GM12878 (cell line): ENCODE measurements at regions not wholly inside any gene's neighbourhood (a gene's known extent, or its start where the extent isn't known, plus 50 kb on each side); places are given as distances from the start of the nearest gene placed in this dataset.

Experiments
- ATAC-seq: fragments of 200-7000 bp; cut with Tn5 transposase; 3 replicates; pipeline ENCODE4 v1.9.1; 2020; ENCODE audit warnings: mild to moderate bottlenecking, moderate library complexity
- BruUV-seq: library from RNA; stranded (reverse); fragments of 400-500 nt; replicated peaks from 2 replicates; lab custom pipeline; 2021; lab: Mats Ljungman, UMichigan
- CTCF ChIA-PET: fragments of 300-600 bp; sonication (Branson Sonifier 250); formaldehyde crosslinking; extraction: SDS; loops from one replicate; lab custom pipeline; 2021; ENCODE audit warnings: inconsistent platforms; lab: Yijun Ruan, JAX
- POLR2A ChIA-PET: fragments of 350-600 bp; formaldehyde crosslinking; extraction: SDS; loops from one replicate; lab custom pipeline; 2021; ENCODE audit warnings: inconsistent platforms; lab: Charles Lee
- RAD21 ChIA-PET: fragments of 300-600 bp; sonication (Branson Sonifier 250); formaldehyde crosslinking; loops from one replicate; lab custom pipeline; 2023; ENCODE audit warnings: antibody characterized with exemption; ENCODE audit not compliant: unreplicated experiment; lab: Charles Lee
- SMC1A ChIA-PET: fragments of 300-600 bp; sonication (Branson Sonifier 250); formaldehyde crosslinking; loops from one replicate; lab custom pipeline; 2023; ENCODE audit not compliant: unreplicated experiment, uncharacterized antibody; lab: Charles Lee
- DNase-seq: peaks from one replicate; pipeline ENCODE4 v3.0.0-alpha.2; 2011; ENCODE audit warnings: low read depth, low spot score
- FAIRE-seq: peaks from 3 replicates; lab custom pipeline; 2011; peaks lifted over from hg19 to GRCh38; lab: Jason Lieb, UNC
- H2AFZ ChIP-seq: 2 replicates; pipeline ENCODE4 v1.6.0; 2011; ENCODE audit warnings: low read depth, low read length, control low read depth; ENCODE audit not compliant: control insufficient read depth
- H3K27ac ChIP-seq: 2 replicates; pipeline ENCODE4 v1.5.1; 2011; ENCODE audit warnings: control low read depth; ENCODE audit not compliant: control insufficient read depth, insufficient read depth
- H3K27me3 ChIP-seq, 2 experiments: replicated peaks in 1 of 2; 2 replicates each; pipeline versions ENCODE4 v1.6.0 to v1.6.1; 2011; ENCODE audit warnings: low read length in 1 of 2; ENCODE audit not compliant: control insufficient read depth in 2 of 2, insufficient read depth in 2 of 2
- H3K36me3 ChIP-seq, 2 experiments: 2 replicates each; pipeline ENCODE4 v1.5.1; 2011; ENCODE audit warnings: low read length in 1 of 2; ENCODE audit not compliant: control insufficient read depth in 2 of 2, insufficient read depth in 2 of 2
- H3K4me1 ChIP-seq: 2 replicates; pipeline ENCODE4 v1.6.1; 2011; ENCODE audit warnings: mild to moderate bottlenecking, low read length, moderate library complexity, mixed read lengths; ENCODE audit not compliant: control insufficient read depth, insufficient read depth
- H3K4me2 ChIP-seq: 2 replicates; pipeline ENCODE4 v1.6.0; 2011; ENCODE audit warnings: control low read depth; ENCODE audit not compliant: control insufficient read depth, insufficient read depth
- H3K4me3 ChIP-seq: fragments of 200-600 bp; sonication (generic); 2 replicates; pipeline ENCODE4 v1.5.1; 2016
- H3K79me2 ChIP-seq: 2 replicates; pipeline ENCODE4 v1.6.0; 2011; ENCODE audit warnings: low read length; ENCODE audit not compliant: control insufficient read depth, insufficient read depth
- H3K9ac ChIP-seq: 2 replicates; pipeline ENCODE4 v1.8.0; 2011; ENCODE audit warnings: low read length, control low read depth, mixed read lengths; ENCODE audit not compliant: control insufficient read depth, insufficient read depth
- H3K9me3 ChIP-seq: replicated peaks from 3 replicates; pipeline ENCODE4 v1.5.1; 2011; ENCODE audit warnings: mild to moderate bottlenecking, low read length; ENCODE audit not compliant: control insufficient read depth, insufficient read depth
- H4K20me1 ChIP-seq: 2 replicates; pipeline ENCODE4 v1.6.0; 2011; ENCODE audit not compliant: control insufficient read depth, insufficient read depth
- ATF2 ChIP-seq: IDR thresholded peaks from 2 replicates; pipeline ENCODE4 v1.6.1; 2012; ENCODE audit warnings: low read length, inconsistent platforms
- E2F4 ChIP-seq: IDR thresholded peaks from 2 replicates; pipeline ENCODE4 v1.6.1; 2012; ENCODE audit warnings: low read depth, low read length, improper control_type of control experiment
- KAT2A ChIP-seq: conservative IDR thresholded peaks from 2 replicates; pipeline ENCODE4 v1.6.1; 2011; ENCODE audit warnings: low read depth, low read length; ENCODE audit not compliant: control insufficient read depth
- LARP7 ChIP-seq: fragments of 450-650 bp; IDR thresholded peaks from 2 replicates; pipeline ENCODE4 v1.6.1; 2017; ENCODE audit warnings: mild to moderate bottlenecking
- MYB ChIP-seq: fragments of 150-350 bp; IDR thresholded peaks from 2 replicates; pipeline ENCODE4 v1.6.1; 2014; ENCODE audit warnings: mild to moderate bottlenecking, low read depth, low read length, borderline replicate concordance
- NFYA ChIP-seq: IDR thresholded peaks from 2 replicates; pipeline ENCODE4 v1.6.1; 2011; ENCODE audit warnings: low read depth, mild to moderate bottlenecking, low read length, improper control_type of control experiment, borderline replicate concordance
- RCOR1 ChIP-seq: conservative IDR thresholded peaks from 2 replicates; pipeline ENCODE4 v1.6.1; 2012; ENCODE audit warnings: low read depth, low read length, improper control_type of control experiment
- SIN3A ChIP-seq: IDR thresholded peaks from 2 replicates; pipeline ENCODE4 v1.6.1; 2012; ENCODE audit warnings: low read depth, low read length, improper control_type of control experiment
- SP1 ChIP-seq: IDR thresholded peaks from one replicate; pipeline ENCODE4 v1.6.1; 2011; ENCODE audit warnings: low read depth, low read length
- TCF12 ChIP-seq: IDR thresholded peaks from 2 replicates; pipeline ENCODE4 v1.6.1; 2011; ENCODE audit warnings: low read depth, mild to moderate bottlenecking, low read length
- TCF7 ChIP-seq: IDR thresholded peaks from 2 replicates; pipeline ENCODE4 v1.6.1; 2014; ENCODE audit warnings: antibody characterized with exemption, borderline replicate concordance
- ZNF217 ChIP-seq: fragments of 450-650 bp; IDR thresholded peaks from 2 replicates; pipeline ENCODE4 v1.6.1; 2017; ENCODE audit warnings: antibody characterized with exemption, mild to moderate bottlenecking
- WGBS: methylation state at CpG from one replicate; pipeline ENCODE4 v1.1.6; 2016; ENCODE audit warnings: low lambda C conversion rate; ENCODE audit not compliant: insufficient replicate concordance, insufficient coverage; ENCODE audit errors: missing lambda C conversion rate; 5-methylcytosine and 5-hydroxymethylcytosine counted together
- in situ Hi-C: fragments of 300-500 bp; cut with MboI; formaldehyde crosslinking; loops from 9 replicates; pipeline ENCODE4 v1.14.3; 2018; ENCODE audit warnings: mixed read lengths
- intact Hi-C: fragments of 100-400 bp; cut with micrococcal nuclease; formaldehyde crosslinking; loops from one replicate; pipeline ENCODE4 v1.14.2; 2022; ENCODE audit not compliant: unreplicated experiment

DNA sequence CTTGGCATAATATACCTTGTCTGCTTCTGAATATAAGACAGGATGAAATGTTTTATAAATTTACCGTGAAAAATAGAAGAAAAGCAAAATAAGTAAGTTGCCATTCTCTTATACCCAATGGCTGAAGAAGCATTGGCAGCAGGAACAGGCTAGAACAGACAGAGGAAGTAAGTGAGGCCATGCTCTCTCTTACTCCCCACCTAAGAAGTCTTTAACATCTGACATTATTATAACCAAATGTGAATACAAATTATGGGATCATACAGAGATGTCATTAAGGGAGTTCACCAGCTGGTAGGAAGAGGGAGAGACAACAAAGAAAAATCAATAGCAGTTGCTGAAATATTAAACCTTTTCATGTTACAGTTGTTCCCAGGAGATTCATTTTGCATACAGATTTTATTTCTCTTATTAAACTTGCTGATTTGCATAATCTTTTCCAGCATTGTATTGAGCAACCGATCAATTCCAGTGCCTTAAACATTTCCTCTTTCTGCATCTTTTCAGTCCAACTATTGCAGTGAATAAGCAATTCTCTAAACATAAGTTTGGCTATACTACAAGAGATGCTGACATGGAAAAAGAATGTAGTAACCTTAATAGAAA is 270.6 kb downstream of the SLC6A15 start:
- Histone ChIP-seq H3K9me3 (no peaks in the 10 kb centered on the region), H4K20me1 (no peaks in the 10 kb centered on the region), H3K9ac (no peak overlapping the region), H3K79me2 (no peaks in the 10 kb centered on the region), H3K4me2 (no peak overlapping the region), H3K27ac (no peak overlapping the region), H3K4me3 (no peak overlapping the region), H3K36me3 (no peaks in the 10 kb centered on the region), H3K27me3 (no peaks in the 10 kb centered on the region), H3K4me1 (no peaks in the 10 kb centered on the region), H2AFZ (no peak overlapping the region)
- intact Hi-C loops = no loop called here
- ChIA-PET CTCF (no interaction called here), RAD21 (no interaction called here), SMC1A (no interaction called here), POLR2A (no interaction called here)
- 0% methylated on average over 2 of the region's 2 CpGs for WGBS
- no TSS peak for BruUV-seq
- in situ Hi-C loops = no loop called here
- TF ChIP-seq NFYA (no peak), SP1 (no peak), SIN3A (no peak), RCOR1 (no peak), MYB (no peak), TCF7 (no peak), TCF12 (no peak), KAT2A (no peak), LARP7 (no peak), E2F4 (no peak), ZNF217 (no peak), ATF2 (no peak)
- FAIRE-seq (no peak), DNase-seq (no peak), ATAC-seq (no peak)
